ENCODE measurements at regions not wholly inside any gene's neighbourhood (a gene's known extent, or its start where the extent isn't known, plus 50 kb on each side); places are given as distances from the start of the nearest gene placed in this dataset.
A peak's percentile ranks its signal among the peaks of the same experiment; 100 is the strongest.

DNA sequence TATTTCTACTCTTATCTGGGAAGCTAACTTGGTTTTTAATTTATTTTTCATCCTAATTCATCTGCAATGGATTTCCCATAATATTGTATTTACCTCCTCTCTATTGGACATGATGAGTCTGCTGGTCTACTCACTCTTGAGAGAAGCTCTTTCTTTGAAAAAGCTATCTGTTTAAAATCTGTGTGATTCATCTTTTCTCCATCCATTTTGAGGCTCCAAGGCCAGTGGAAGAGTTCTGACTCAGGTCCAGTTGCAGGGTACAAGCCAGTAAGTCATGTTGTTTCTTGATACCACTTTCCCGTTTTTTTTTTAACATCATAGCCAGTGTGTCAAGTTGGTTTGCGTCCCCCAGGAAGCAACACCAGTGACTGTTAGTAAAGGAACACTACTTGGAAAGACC is 160.3 kb upstream of the BMP4 start (continued):
- TF ChIP-seq, protein P1, sequence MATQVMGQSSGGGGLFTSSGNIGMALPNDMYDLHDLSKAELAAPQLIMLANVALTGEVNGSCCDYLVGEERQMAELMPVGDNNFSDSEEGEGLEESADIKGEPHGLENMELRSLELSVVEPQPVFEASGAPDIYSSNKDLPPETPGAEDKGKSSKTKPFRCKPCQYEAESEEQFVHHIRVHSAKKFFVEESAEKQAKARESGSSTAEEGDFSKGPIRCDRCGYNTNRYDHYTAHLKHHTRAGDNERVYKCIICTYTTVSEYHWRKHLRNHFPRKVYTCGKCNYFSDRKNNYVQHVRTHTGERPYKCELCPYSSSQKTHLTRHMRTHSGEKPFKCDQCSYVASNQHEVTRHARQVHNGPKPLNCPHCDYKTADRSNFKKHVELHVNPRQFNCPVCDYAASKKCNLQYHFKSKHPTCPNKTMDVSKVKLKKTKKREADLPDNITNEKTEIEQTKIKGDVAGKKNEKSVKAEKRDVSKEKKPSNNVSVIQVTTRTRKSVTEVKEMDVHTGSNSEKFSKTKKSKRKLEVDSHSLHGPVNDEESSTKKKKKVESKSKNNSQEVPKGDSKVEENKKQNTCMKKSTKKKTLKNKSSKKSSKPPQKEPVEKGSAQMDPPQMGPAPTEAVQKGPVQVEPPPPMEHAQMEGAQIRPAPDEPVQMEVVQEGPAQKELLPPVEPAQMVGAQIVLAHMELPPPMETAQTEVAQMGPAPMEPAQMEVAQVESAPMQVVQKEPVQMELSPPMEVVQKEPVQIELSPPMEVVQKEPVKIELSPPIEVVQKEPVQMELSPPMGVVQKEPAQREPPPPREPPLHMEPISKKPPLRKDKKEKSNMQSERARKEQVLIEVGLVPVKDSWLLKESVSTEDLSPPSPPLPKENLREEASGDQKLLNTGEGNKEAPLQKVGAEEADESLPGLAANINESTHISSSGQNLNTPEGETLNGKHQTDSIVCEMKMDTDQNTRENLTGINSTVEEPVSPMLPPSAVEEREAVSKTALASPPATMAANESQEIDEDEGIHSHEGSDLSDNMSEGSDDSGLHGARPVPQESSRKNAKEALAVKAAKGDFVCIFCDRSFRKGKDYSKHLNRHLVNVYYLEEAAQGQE (IDR thresholded peaks at IDR 0.05; ENCODE audit: low read depth, low read length): no peak
- no peak for TF ChIP-seq RAD21 (IDR thresholded peaks at IDR 0.05; ENCODE audit: low read length)
- TF ChIP-seq EP300 (IDR thresholded peaks at IDR 0.05; ENCODE audit: borderline replicate concordance in 1 of 2, low read depth in 1 of 2, low read length in 1 of 2): peak in 1 of 2 experiments; percentile 52; a peak in 1 of 4 replicates
- TF ChIP-seq EZH2phosphoT487 (IDR thresholded peaks at IDR 0.05; ENCODE audit: borderline replicate concordance, low read depth): no peak

DNA sequence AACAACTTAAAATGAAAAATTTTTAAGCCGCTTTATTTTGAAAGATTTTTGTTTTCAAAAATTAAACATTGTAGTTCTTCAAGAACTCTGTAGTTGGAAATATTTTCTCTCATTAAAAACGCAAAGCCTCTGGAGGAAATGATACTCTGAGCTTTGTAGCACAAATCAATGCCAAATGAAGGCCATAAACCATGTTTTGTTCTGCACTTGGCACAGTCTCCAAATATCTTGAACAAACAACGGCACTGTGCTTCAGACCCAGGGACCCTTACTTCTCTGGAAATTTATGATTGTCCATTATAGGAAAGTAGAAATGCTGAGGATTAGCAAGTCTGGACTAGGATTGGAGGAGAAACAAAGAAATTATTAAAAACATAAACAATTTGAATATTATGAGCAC is 160.8 kb upstream of the BMP4 start:
- Histone ChIP-seq H2AFZ (ENCODE audit: low read depth) (no peak overlapping the region), H3K79me2 (ENCODE audit: insufficient read depth) (no peaks in the 10 kb centered on the region), H3K9ac (no peak overlapping the region), H3K9me2 (no peaks in the 10 kb centered on the region), H3K4me3 (ENCODE audit: low read depth in 2 of 2, low read length in 1 of 2) (no peak overlapping the region), H3K36me3 (replicated peaks in 1 of 2; ENCODE audit: control insufficient read depth in 1 of 2, insufficient read depth in 2 of 2, low read length in 1 of 2) (no peaks in the 10 kb centered on the region), H3F3A (replicated peaks; ENCODE audit: insufficient read depth) (peaks cover 17% of the 10 kb centered on the region), H3K27ac (ENCODE audit: low read depth in 2 of 2, low read length in 1 of 2) (peak overlapping the region in 1 of 2 experiments; percentile 55; a peak in 2 of 4 replicates), H3K4me2 (0 out of 2 replicates have a peak overlapping the region, but pooled peaks have one; percentile 37), H4K20me1 (ENCODE audit: insufficient read depth) (no peaks in the 10 kb centered on the region), H3K9me3 (no peaks in the 10 kb centered on the region), H3K4me1 (ENCODE audit: control insufficient read depth in 1 of 2, insufficient read depth in 2 of 2, low read depth in 1 of 2, low read length in 1 of 2) (peaks cover 0 to 14% of the 10 kb centered on the region in 2 experiments; a peak in 1 of 4 replicates), H3K27me3 (ENCODE audit: insufficient read depth) (no peaks in the 10 kb centered on the region)
- ChIA-PET CTCF (interaction anchor here (0.9 kb wide), 1 partner anchor 11 kb away, joined by 3 read pairs; no protein-coding TSS in a partner anchor), POLR2A (no interaction called here)
- 54% methylated on average over 3 of the region's 3 CpGs for WGBS (ENCODE audit: low lambda C conversion rate)
- no peak for DNase-seq
- TF ChIP-seq NFIC (IDR thresholded peaks at IDR 0.05; ENCODE audit: borderline replicate concordance): no peak
- TF ChIP-seq FOXM1 (IDR thresholded peaks at IDR 0.05; ENCODE audit: low read depth): no peak
- TF ChIP-seq SIN3A (IDR thresholded peaks at IDR 0.05; ENCODE audit: borderline replicate concordance, low read depth, low read length): no peak
- no peak for TF ChIP-seq JUND (IDR thresholded peaks at IDR 0.05)
- TF ChIP-seq POLR2AphosphoS5 (IDR thresholded peaks at IDR 0.05; ENCODE audit: low read depth, low read length): no peak

- H3K9me2 ChIP-seq: no peaks in the 10 kb centered on the region
- no peak overlapping the region for H2AFZ ChIP-seq (ENCODE audit: low read depth)
- no peaks in the 10 kb centered on the region for H3K27me3 ChIP-seq (ENCODE audit: insufficient read depth)
- WGBS (ENCODE audit: low lambda C conversion rate): 60% methylated on average over 3 of the region's 3 CpGs
- H3F3A ChIP-seq (replicated peaks; ENCODE audit: insufficient read depth): peaks cover 17% of the 10 kb centered on the region
- H3K4me2 ChIP-seq: no peak overlapping the region
- no peak overlapping the region for H3K27ac ChIP-seq (ENCODE audit: low read depth in 2 of 2, low read length in 1 of 2)
- ChIA-PET CTCF (interaction anchor here (0.9 kb wide), 1 partner anchor 11 kb away, joined by 3 read pairs; no protein-coding TSS in a partner anchor), POLR2A (no interaction called here)
- no peak overlapping the region for H3K9ac ChIP-seq
- H3K36me3 ChIP-seq (replicated peaks in 1 of 2; ENCODE audit: control insufficient read depth in 1 of 2, insufficient read depth in 2 of 2, low read length in 1 of 2): no peaks in the 10 kb centered on the region
- H3K4me3 ChIP-seq (ENCODE audit: low read depth in 2 of 2, low read length in 1 of 2): no peak overlapping the region
- H3K79me2 ChIP-seq (ENCODE audit: insufficient read depth): no peaks in the 10 kb centered on the region
- H3K4me1 ChIP-seq (ENCODE audit: control insufficient read depth in 1 of 2, insufficient read depth in 2 of 2, low read depth in 1 of 2, low read length in 1 of 2): peaks cover 0 to 14% of the 10 kb centered on the region in 2 experiments; a peak in 1 of 4 replicates
- no peak for DNase-seq
- H4K20me1 ChIP-seq (ENCODE audit: insufficient read depth): no peaks in the 10 kb centered on the region
- no peaks in the 10 kb centered on the region for H3K9me3 ChIP-seq
- no peak for TF ChIP-seq FOXJ3 (CRISPR knock-in tag; IDR thresholded peaks at IDR 0.05)
- no peak for TF ChIP-seq RFX5 (IDR thresholded peaks at IDR 0.05; ENCODE audit: low read length)
- no peak for TF ChIP-seq FOSL2 (IDR thresholded peaks at IDR 0.05; ENCODE audit: borderline replicate concordance, low read depth)
- TF ChIP-seq MEF2A (IDR thresholded peaks at IDR 0.05; ENCODE audit: borderline replicate concordance, low read depth): no peak
- no peak for TF ChIP-seq EZH2phosphoT487 (IDR thresholded peaks at IDR 0.05; ENCODE audit: borderline replicate concordance, low read depth)
- TF ChIP-seq GATA2 (CRISPR knock-in tag; IDR thresholded peaks at IDR 0.05): no peak
- TF ChIP-seq, protein P1 (IDR thresholded peaks at IDR 0.05; ENCODE audit: low read depth, low read length): no peak
- TF ChIP-seq FOXM1 (IDR thresholded peaks at IDR 0.05; ENCODE audit: low read depth): no peak
- TF ChIP-seq, protein P2, sequence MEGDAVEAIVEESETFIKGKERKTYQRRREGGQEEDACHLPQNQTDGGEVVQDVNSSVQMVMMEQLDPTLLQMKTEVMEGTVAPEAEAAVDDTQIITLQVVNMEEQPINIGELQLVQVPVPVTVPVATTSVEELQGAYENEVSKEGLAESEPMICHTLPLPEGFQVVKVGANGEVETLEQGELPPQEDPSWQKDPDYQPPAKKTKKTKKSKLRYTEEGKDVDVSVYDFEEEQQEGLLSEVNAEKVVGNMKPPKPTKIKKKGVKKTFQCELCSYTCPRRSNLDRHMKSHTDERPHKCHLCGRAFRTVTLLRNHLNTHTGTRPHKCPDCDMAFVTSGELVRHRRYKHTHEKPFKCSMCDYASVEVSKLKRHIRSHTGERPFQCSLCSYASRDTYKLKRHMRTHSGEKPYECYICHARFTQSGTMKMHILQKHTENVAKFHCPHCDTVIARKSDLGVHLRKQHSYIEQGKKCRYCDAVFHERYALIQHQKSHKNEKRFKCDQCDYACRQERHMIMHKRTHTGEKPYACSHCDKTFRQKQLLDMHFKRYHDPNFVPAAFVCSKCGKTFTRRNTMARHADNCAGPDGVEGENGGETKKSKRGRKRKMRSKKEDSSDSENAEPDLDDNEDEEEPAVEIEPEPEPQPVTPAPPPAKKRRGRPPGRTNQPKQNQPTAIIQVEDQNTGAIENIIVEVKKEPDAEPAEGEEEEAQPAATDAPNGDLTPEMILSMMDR (IDR thresholded peaks at IDR 0.05): no peak
- no peak for TF ChIP-seq YY1 (IDR thresholded peaks at IDR 0.05; ENCODE audit: low read depth)
- no peak for TF ChIP-seq CHD2 (IDR thresholded peaks at IDR 0.05; ENCODE audit: low read length, partially characterized antibody)
These were observed 161.3 kb upstream of the BMP4 start for GRCh38 chr14:54117924-54118323.

All from SK-N-SH (cell line).